ENCODE measurements at regions not wholly inside any gene's neighbourhood (a gene's known extent, or its start where the extent isn't known, plus 50 kb on each side); places are given as distances from the start of the nearest gene placed in this dataset.
"Not testable (repeated sequence)": the region's sequence is repeated elsewhere in the genome, so short reads cannot be mapped to it uniquely, and the experiment has no call there.

GRCh38 chr1:88311265-88311664, 372.8 kb upstream of the PKN2 start:
- ATAC-seq (no peak), DNase-seq (ENCODE audit: low spot score in 2 of 2) (no peak)
- H3K36me3 Mint-ChIP-seq: no peaks in the 10 kb centered on the region
- no peak overlapping the region for H3K4me3 Mint-ChIP-seq
- H3K9me3 Mint-ChIP-seq: peaks cover 2% of the 10 kb centered on the region
- no peak overlapping the region for H3K27ac Mint-ChIP-seq
- no peaks in the 10 kb centered on the region for H3K4me1 Mint-ChIP-seq

GRCh38 chr1:88311907-88312306, 372.2 kb upstream of the PKN2 start:
- Mint-ChIP-seq H3K4me1 (no peaks in the 10 kb centered on the region), H3K36me3 (no peaks in the 10 kb centered on the region), H3K4me3 (no peak overlapping the region), H3K27ac (no peak overlapping the region), H3K9me3 (no peaks in the 10 kb centered on the region)
- DNase-seq (ENCODE audit: low spot score in 2 of 2) (no peak), ATAC-seq (no peak)

GRCh38 chr1:88317396-88317795, 366.7 kb upstream of the PKN2 start:
- ATAC-seq (no peak), DNase-seq (ENCODE audit: low spot score in 2 of 2) (no peak)
- H3K4me1 Mint-ChIP-seq: no peaks in the 10 kb centered on the region
- H3K4me3 Mint-ChIP-seq: no peak overlapping the region
- H3K9me3 Mint-ChIP-seq: no peaks in the 10 kb centered on the region
- H3K36me3 Mint-ChIP-seq: no peaks in the 10 kb centered on the region
- no peak overlapping the region for H3K27ac Mint-ChIP-seq

GRCh38 chr1:88318740-88319139, 365.3 kb upstream of the PKN2 start:
- Mint-ChIP-seq H3K36me3 (no peaks in the 10 kb centered on the region), H3K27ac (no peak overlapping the region), H3K4me1 (no peaks in the 10 kb centered on the region), H3K4me3 (no peak overlapping the region), H3K9me3 (no peaks in the 10 kb centered on the region)
- DNase-seq (ENCODE audit: low spot score in 2 of 2): no peak
- no peak for ATAC-seq

- ATAC-seq (no peak), DNase-seq (ENCODE audit: low spot score in 2 of 2) (no peak)
- Mint-ChIP-seq H3K4me1 (no peaks in the 10 kb centered on the region), H3K9me3 (no peaks in the 10 kb centered on the region), H3K36me3 (no peaks in the 10 kb centered on the region), H3K27ac (no peak overlapping the region), H3K4me3 (no peak overlapping the region)
These were observed 363.8 kb upstream of the PKN2 start for GRCh38 chr1:88320291-88320690.

GRCh38 chr1:88321706-88322105, 362.4 kb upstream of the PKN2 start:
- Mint-ChIP-seq H3K4me1 (no peaks in the 10 kb centered on the region), H3K9me3 (no peaks in the 10 kb centered on the region), H3K36me3 (no peaks in the 10 kb centered on the region), H3K4me3 (no peak overlapping the region), H3K27ac (no peak overlapping the region)
- no peak for DNase-seq (ENCODE audit: low spot score in 2 of 2)
- ATAC-seq: no peak

- no peak overlapping the region for H3K27ac Mint-ChIP-seq
- H3K4me3 Mint-ChIP-seq: no peak overlapping the region
- no peak for DNase-seq (ENCODE audit: low spot score in 2 of 2)
- no peak for ATAC-seq
- no peaks in the 10 kb centered on the region for H3K9me3 Mint-ChIP-seq
- no peaks in the 10 kb centered on the region for H3K4me1 Mint-ChIP-seq
- H3K36me3 Mint-ChIP-seq: no peaks in the 10 kb centered on the region
These were observed 359.2 kb upstream of the PKN2 start for GRCh38 chr1:88324899-88325298.

GRCh38 chr1:88327391-88328267, 356.4 kb upstream of the PKN2 start:
- Mint-ChIP-seq H3K4me3 (no peak overlapping the region), H3K27ac (no peak overlapping the region), H3K4me1 (no peaks in the 10 kb centered on the region), H3K36me3 (no peaks in the 10 kb centered on the region), H3K9me3 (no peaks in the 10 kb centered on the region)
- peak; percentile 69 for ATAC-seq
- DNase-seq (ENCODE audit: low spot score in 2 of 2): no peak

- no peak overlapping the region for H3K27ac Mint-ChIP-seq
- DNase-seq (ENCODE audit: low spot score in 2 of 2): no peak
- no peaks in the 10 kb centered on the region for H3K36me3 Mint-ChIP-seq
- ATAC-seq: no peak
- H3K4me3 Mint-ChIP-seq: no peak overlapping the region
- H3K4me1 Mint-ChIP-seq: no peaks in the 10 kb centered on the region
- no peaks in the 10 kb centered on the region for H3K9me3 Mint-ChIP-seq
These were observed 353.9 kb upstream of the PKN2 start for GRCh38 chr1:88330201-88330600.

GRCh38 chr1:88333086-88333695, 350.9 kb upstream of the PKN2 start:
- H3K36me3 Mint-ChIP-seq: no peaks in the 10 kb centered on the region
- ATAC-seq (no peak), DNase-seq (ENCODE audit: low spot score in 2 of 2) (no peak)
- no peaks in the 10 kb centered on the region for H3K9me3 Mint-ChIP-seq
- H3K4me1 Mint-ChIP-seq: no peaks in the 10 kb centered on the region
- H3K4me3 Mint-ChIP-seq: no peak overlapping the region
- H3K27ac Mint-ChIP-seq: no peak overlapping the region

GRCh38 chr1:88341447-88341846, 342.6 kb upstream of the PKN2 start:
- no peak for DNase-seq (ENCODE audit: low spot score in 2 of 2)
- Mint-ChIP-seq H3K9me3 (peaks cover 6% of the 10 kb centered on the region), H3K4me3 (peak overlapping the region; percentile 29), H3K4me1 (no peaks in the 10 kb centered on the region), H3K27ac (no peak overlapping the region), H3K36me3 (no peaks in the 10 kb centered on the region)
- no peak for ATAC-seq

GRCh38 chr1:88342081-88342480, 342.0 kb upstream of the PKN2 start:
- not testable (repeated sequence) for ATAC-seq; H3K4me1 Mint-ChIP-seq; H3K27ac Mint-ChIP-seq; H3K9me3 Mint-ChIP-seq; DNase-seq (ENCODE audit: low spot score in 2 of 2); H3K36me3 Mint-ChIP-seq
- H3K4me3 Mint-ChIP-seq: peak overlapping the region; percentile 29

GRCh38 chr1:88350648-88351047, 333.4 kb upstream of the PKN2 start:
- Mint-ChIP-seq H3K36me3 (no peaks in the 10 kb centered on the region), H3K9me3 (no peaks in the 10 kb centered on the region), H3K4me3 (no peak overlapping the region), H3K27ac (no peak overlapping the region), H3K4me1 (no peaks in the 10 kb centered on the region)
- DNase-seq (ENCODE audit: low spot score in 2 of 2) (no peak), ATAC-seq (no peak)

- DNase-seq (ENCODE audit: low spot score in 2 of 2): no peak
- Mint-ChIP-seq H3K4me1 (no peaks in the 10 kb centered on the region), H3K27ac (no peak overlapping the region), H3K9me3 (no peaks in the 10 kb centered on the region), H3K36me3 (no peaks in the 10 kb centered on the region), H3K4me3 (no peak overlapping the region)
- no peak for ATAC-seq
These were observed 332.1 kb upstream of the PKN2 start for GRCh38 chr1:88351960-88352359.

- Mint-ChIP-seq H3K27ac (no peak overlapping the region), H3K36me3 (no peaks in the 10 kb centered on the region), H3K4me1 (no peaks in the 10 kb centered on the region), H3K9me3 (no peaks in the 10 kb centered on the region), H3K4me3 (no peak overlapping the region)
- DNase-seq (ENCODE audit: low spot score in 2 of 2) (no peak), ATAC-seq (no peak)
These were observed 329.8 kb upstream of the PKN2 start for GRCh38 chr1:88354256-88354655.

- Mint-ChIP-seq H3K9me3 (no peaks in the 10 kb centered on the region), H3K4me3 (no peak overlapping the region), H3K27ac (no peak overlapping the region), H3K4me1 (no peaks in the 10 kb centered on the region), H3K36me3 (no peaks in the 10 kb centered on the region)
- no peak for DNase-seq (ENCODE audit: low spot score in 2 of 2)
- no peak for ATAC-seq
These were observed 326.3 kb upstream of the PKN2 start for GRCh38 chr1:88357729-88358128.

All from stimulated activated effector memory CD8-positive, alpha-beta T cell treated with anti-CD3 and anti-CD28 coated beads, Interleukin-12 subunit alpha, Interleukin-12 subunit beta, amount 100 ng/mL, for 72 hours (primary cell).